CD14-positive monocyte (primary cell): ENCODE measurements at regions not wholly inside any gene's neighbourhood (a gene's known extent, or its start where the extent isn't known, plus 50 kb on each side); places are given as distances from the start of the nearest gene placed in this dataset.

ENCODE experiments used
- DNase-seq, 3 donors: peaks; one replicate each; pipeline ENCODE4 v3.0.0-alpha.2; 2011 to 2022
- H2AFZ ChIP-seq: 2 replicates; pipeline ENCODE4 v1.6.0; 2012; ENCODE audit warnings: mild to moderate bottlenecking, low read depth, low read length, inconsistent platforms; ENCODE audit not compliant: insufficient read depth, poor library complexity, severe bottlenecking
- H3K27ac ChIP-seq, 2 donors: 1 replicate in 1 of 2; 2 replicates in 1 of 2; pipeline ENCODE4 v1.5.1; 2012 to 2013; ENCODE audit warnings: low read length in 2 of 2, control low read depth in 1 of 2, inconsistent platforms in 1 of 2, low read depth in 1 of 2, mild to moderate bottlenecking in 1 of 2
- H3K27me3 ChIP-seq, 2 donors: one replicate each; pipeline versions ENCODE4 v1.6.0 to v1.6.1; 2011 to 2013; ENCODE audit warnings: low read length in 2 of 2; ENCODE audit not compliant: control insufficient read depth in 2 of 2, insufficient read depth in 2 of 2
- H3K36me3 ChIP-seq, 2 donors: replicated peaks in 1 of 2; 1 replicate in 1 of 2; 2 replicates in 1 of 2; pipeline versions ENCODE4 v1.5.1 to v1.6.1; 2012 to 2013; ENCODE audit warnings: low read length in 2 of 2, control low read depth in 1 of 2, inconsistent platforms in 1 of 2, mild to moderate bottlenecking in 1 of 2; ENCODE audit not compliant: insufficient read depth in 2 of 2, control insufficient read depth in 1 of 2
- H3K4me1 ChIP-seq, 2 donors: 1 replicate in 1 of 2; 2 replicates in 1 of 2; pipeline versions ENCODE4 v1.5.1 to v1.6.1; 2012 to 2013; ENCODE audit warnings: low read length in 2 of 2, control low read depth in 1 of 2, inconsistent platforms in 1 of 2, mild to moderate bottlenecking in 1 of 2, moderate library complexity in 1 of 2; ENCODE audit not compliant: insufficient read depth in 2 of 2, control insufficient read depth in 1 of 2
- H3K4me2 ChIP-seq: replicated peaks from 2 replicates; pipeline ENCODE3; 2012; ENCODE audit warnings: low read length, moderate library complexity, mild to moderate bottlenecking; ENCODE audit not compliant: poor library complexity, severe bottlenecking; ENCODE audit errors: extremely low read depth
- H3K4me3 ChIP-seq, 3 experiments: fragments of 200-600 bp in 1 of 3; sonication (generic) in 1 of 3; replicated peaks in 1 of 3; 1 replicate in 2 of 3; 2 replicates in 1 of 3; pipeline ENCODE4 v1.5.1; 2011 to 2013; ENCODE audit warnings: low read length in 3 of 3, mild to moderate bottlenecking in 3 of 3, control low read depth in 2 of 3, low read depth in 2 of 3, inconsistent platforms in 1 of 3, moderate library complexity in 1 of 3
- H3K79me2 ChIP-seq: 2 replicates; pipeline ENCODE4 v1.6.0; 2012; ENCODE audit warnings: mild to moderate bottlenecking, control low read depth, inconsistent platforms, low read length, moderate library complexity; ENCODE audit not compliant: insufficient read depth
- H3K9ac ChIP-seq: 2 replicates; pipeline ENCODE4 v1.6.0; 2017; ENCODE audit warnings: low read length, mild to moderate bottlenecking; ENCODE audit not compliant: insufficient read depth, poor library complexity, severe bottlenecking
- H3K9me3 ChIP-seq, 2 donors: replicated peaks in 1 of 2; 1 replicate in 1 of 2; 2 replicates in 1 of 2; pipeline versions ENCODE4 v1.5.1 to v1.6.1; 2012 to 2013; ENCODE audit warnings: low read length in 2 of 2, control low read depth in 1 of 2; ENCODE audit not compliant: control insufficient read depth in 1 of 2, insufficient read depth in 1 of 2
- H4K20me1 ChIP-seq: 2 replicates; pipeline ENCODE4 v1.6.0; 2012; ENCODE audit warnings: mild to moderate bottlenecking, low read length, control low read depth, moderate library complexity; ENCODE audit not compliant: insufficient read depth
- H3K27ac Mint-ChIP-seq, 7 donors: one replicate each; pipeline ENCODE4 v1.8.0; 2020; ENCODE audit warnings: mild to moderate bottlenecking in 7 of 7, mixed read lengths in 7 of 7, moderate library complexity in 6 of 7, inconsistent platforms in 2 of 7
- H3K27me3 Mint-ChIP-seq, 3 donors: one replicate each; pipeline ENCODE4 v1.8.0; 2021 to 2022; ENCODE audit warnings: low read depth in 3 of 3, mild to moderate bottlenecking in 3 of 3, mixed read lengths in 3 of 3, moderate library complexity in 3 of 3, inconsistent platforms in 1 of 3
- H3K36me3 Mint-ChIP-seq, 2 donors: one replicate each; pipeline ENCODE4 v1.8.0; 2020; ENCODE audit warnings: mixed read lengths in 2 of 2, inconsistent platforms in 1 of 2, mild to moderate bottlenecking in 1 of 2
- H3K4me1 Mint-ChIP-seq: one replicate; pipeline ENCODE4 v1.8.0; 2020; ENCODE audit warnings: mild to moderate bottlenecking, mixed read lengths
- H3K4me3 Mint-ChIP-seq, 2 donors: one replicate each; pipeline ENCODE4 v1.8.0; 2020; ENCODE audit warnings: mild to moderate bottlenecking in 2 of 2, mixed read lengths in 2 of 2, moderate library complexity in 1 of 2
- H3K9me3 Mint-ChIP-seq, 7 donors: one replicate each; pipeline ENCODE4 v1.8.0; 2020 to 2022; ENCODE audit warnings: mixed read lengths in 7 of 7, mild to moderate bottlenecking in 6 of 7, moderate library complexity in 6 of 7, inconsistent platforms in 2 of 7
- WGBS: methylation state at CpG from one replicate; pipeline ENCODE4 v1.1.5; 2013; ENCODE audit warnings: missing lambda C conversion rate; ENCODE audit not compliant: insufficient coverage; 5-methylcytosine and 5-hydroxymethylcytosine counted together
- intact Hi-C, 2 donors: fragments of 100-400 bp; cut with micrococcal nuclease; formaldehyde crosslinking; loops; one replicate each; pipeline versions ENCODE4 v1.15.0 to v1.15.1; 2023
- TF ChIP-seq, protein P1 (sequence below): fragments of 200-600 bp; IDR thresholded peaks from one replicate; pipeline ENCODE4 v1.8.0; 2022; ENCODE audit warnings: antibody characterized with exemption, mild to moderate bottlenecking

DNA sequence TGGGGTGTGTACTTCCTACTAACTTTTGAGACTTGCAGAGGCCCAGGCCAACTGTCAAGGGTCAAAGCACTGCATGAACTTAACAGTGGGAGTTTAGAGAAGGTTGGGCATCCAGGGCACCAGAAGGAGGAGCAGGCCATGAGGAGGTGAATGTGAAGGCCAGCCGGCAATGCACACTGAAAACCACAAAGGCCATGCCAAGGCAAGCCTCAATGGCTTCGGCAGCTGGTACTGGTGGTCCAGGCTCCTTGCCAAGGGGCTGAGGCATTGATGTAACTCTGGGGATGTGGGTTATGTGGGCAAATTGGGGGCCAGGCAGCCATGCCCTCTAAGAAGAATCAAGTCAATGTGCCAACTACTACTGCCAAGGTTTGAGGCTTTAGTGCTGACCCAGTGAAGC lies 222.4 kb downstream of the UNC5CL start:
- H2AFZ ChIP-seq: no peak overlapping the region
- H3K27me3 Mint-ChIP-seq: peaks cover 4 to 11% (median 6%) of the 10 kb centered on the region in 3 donors
- H3K27ac ChIP-seq: no peak overlapping the region
- H4K20me1 ChIP-seq: no peaks in the 10 kb centered on the region
- no peaks in the 10 kb centered on the region for H3K27me3 ChIP-seq
- no peak for DNase-seq
- H3K4me2 ChIP-seq: no peak overlapping the region
- H3K9ac ChIP-seq: no peak overlapping the region
- no peaks in the 10 kb centered on the region for H3K79me2 ChIP-seq
- 67% methylated on average over 1 of the region's 2 CpGs for WGBS
- H3K27ac Mint-ChIP-seq: no peak overlapping the region
- no peaks in the 10 kb centered on the region for H3K4me1 ChIP-seq
- no peaks in the 10 kb centered on the region for H3K36me3 Mint-ChIP-seq
- H3K9me3 Mint-ChIP-seq: peaks cover 0 to 5% (median 0%) of the 10 kb centered on the region in 7 donors
- no peak overlapping the region for H3K4me3 ChIP-seq
- TF ChIP-seq, protein P1, sequence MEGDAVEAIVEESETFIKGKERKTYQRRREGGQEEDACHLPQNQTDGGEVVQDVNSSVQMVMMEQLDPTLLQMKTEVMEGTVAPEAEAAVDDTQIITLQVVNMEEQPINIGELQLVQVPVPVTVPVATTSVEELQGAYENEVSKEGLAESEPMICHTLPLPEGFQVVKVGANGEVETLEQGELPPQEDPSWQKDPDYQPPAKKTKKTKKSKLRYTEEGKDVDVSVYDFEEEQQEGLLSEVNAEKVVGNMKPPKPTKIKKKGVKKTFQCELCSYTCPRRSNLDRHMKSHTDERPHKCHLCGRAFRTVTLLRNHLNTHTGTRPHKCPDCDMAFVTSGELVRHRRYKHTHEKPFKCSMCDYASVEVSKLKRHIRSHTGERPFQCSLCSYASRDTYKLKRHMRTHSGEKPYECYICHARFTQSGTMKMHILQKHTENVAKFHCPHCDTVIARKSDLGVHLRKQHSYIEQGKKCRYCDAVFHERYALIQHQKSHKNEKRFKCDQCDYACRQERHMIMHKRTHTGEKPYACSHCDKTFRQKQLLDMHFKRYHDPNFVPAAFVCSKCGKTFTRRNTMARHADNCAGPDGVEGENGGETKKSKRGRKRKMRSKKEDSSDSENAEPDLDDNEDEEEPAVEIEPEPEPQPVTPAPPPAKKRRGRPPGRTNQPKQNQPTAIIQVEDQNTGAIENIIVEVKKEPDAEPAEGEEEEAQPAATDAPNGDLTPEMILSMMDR: no peak
- no peaks in the 10 kb centered on the region for H3K36me3 ChIP-seq
- no peak overlapping the region for H3K4me3 Mint-ChIP-seq
- intact Hi-C loops: no loop called here
- no peaks in the 10 kb centered on the region for H3K9me3 ChIP-seq
- H3K4me1 Mint-ChIP-seq: no peaks in the 10 kb centered on the region

DNA sequence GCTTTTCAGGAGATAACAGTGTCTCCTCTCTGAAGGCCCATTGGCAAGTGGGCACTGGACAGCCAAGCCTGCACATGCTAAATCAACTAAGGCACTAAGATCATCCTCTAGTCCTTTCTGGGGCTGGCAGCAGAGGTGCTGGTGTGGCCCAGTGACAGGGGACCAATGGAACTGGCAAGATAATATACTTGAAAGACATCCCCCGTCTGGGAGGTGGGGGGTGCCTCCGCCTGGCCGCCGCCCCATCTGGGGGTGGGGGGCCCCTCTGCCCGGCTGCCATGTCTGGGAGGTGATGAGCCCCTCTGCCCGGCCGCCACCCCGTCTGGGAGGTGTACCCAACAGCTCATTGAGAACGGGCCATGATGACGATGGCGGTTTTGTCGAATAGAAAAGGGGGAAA lies 223.3 kb downstream of the UNC5CL start:
- no peaks in the 10 kb centered on the region for H3K4me1 Mint-ChIP-seq
- H3K27ac ChIP-seq: no peak overlapping the region
- H3K4me3 Mint-ChIP-seq: no peak overlapping the region
- TF ChIP-seq, protein P1: no peak
- no peaks in the 10 kb centered on the region for H4K20me1 ChIP-seq
- 100% methylated on average over 1 of the region's 12 CpGs for WGBS
- peaks cover 0 to 5% (median 0%) of the 10 kb centered on the region in 7 donors for H3K9me3 Mint-ChIP-seq
- H3K36me3 Mint-ChIP-seq: no peaks in the 10 kb centered on the region
- H3K36me3 ChIP-seq: no peaks in the 10 kb centered on the region
- H3K4me2 ChIP-seq: no peak overlapping the region
- H3K4me1 ChIP-seq: no peaks in the 10 kb centered on the region
- no peak overlapping the region for H3K4me3 ChIP-seq
- no peaks in the 10 kb centered on the region for H3K79me2 ChIP-seq
- peaks cover 4 to 11% (median 6%) of the 10 kb centered on the region in 3 donors for H3K27me3 Mint-ChIP-seq
- no peak overlapping the region for H3K27ac Mint-ChIP-seq
- H2AFZ ChIP-seq: no peak overlapping the region
- no peaks in the 10 kb centered on the region for H3K9me3 ChIP-seq
- no peak for DNase-seq
- intact Hi-C loops: no loop called here
- no peaks in the 10 kb centered on the region for H3K27me3 ChIP-seq
- H3K9ac ChIP-seq: no peak overlapping the region
